OCI-LY1 (cell line): ENCODE measurements at regions not wholly inside any gene's neighbourhood (a gene's known extent, or its start where the extent isn't known, plus 50 kb on each side); places are given as distances from the start of the nearest gene placed in this dataset.

Source experiments
- CTCF ChIP-seq: fragments of 200-600 bp; sonication (generic), shearing (Covaris generic); IDR thresholded peaks from 2 replicates; pipeline ENCODE4 v1.5.1; 2017; ENCODE audit warnings: mild to moderate bottlenecking, antibody characterized with exemption, low read length, moderate library complexity, mixed read lengths
- EZH2 ChIP-seq: fragments of 200-600 bp; sonication (generic), shearing (Covaris generic); IDR thresholded peaks from 2 replicates; pipeline ENCODE4 v1.8.0; 2017; ENCODE audit warnings: borderline replicate concordance, mixed run types, mild to moderate bottlenecking, antibody characterized with exemption, low read length, moderate library complexity, mixed read lengths

GRCh38 chrX:20680998-20681397 is 414.3 kb upstream of the RPS6KA3 start:
- TF ChIP-seq CTCF (no peak), EZH2 (no peak)
